Activated T-helper 1 cell treated with Interleukin-2 at 50 U/mL for 16 hours (primary cell): ENCODE measurements at regions not wholly inside any gene's neighbourhood (a gene's known extent, or its start where the extent isn't known, plus 50 kb on each side); places are given as distances from the start of the nearest gene placed in this dataset.

Source experiments
- DNase-seq: peaks from one replicate; pipeline ENCODE4 v3.0.0-alpha.2; 2020; ENCODE audit warnings: low read depth

GRCh38 chr11:116505298-116506262 lies 267.2 kb downstream of the BUD13 start:
- no peak for DNase-seq

GRCh38 chr11:116504541-116505297 lies 268.1 kb downstream of the BUD13 start:
- no peak for DNase-seq

- DNase-seq = no peak
These were observed 269.3 kb downstream of the BUD13 start for GRCh38 chr11:116503216-116504160.

- DNase-seq = no peak
These were observed 270.1 kb downstream of the BUD13 start for GRCh38 chr11:116502641-116503061.

GRCh38 chr11:116501728-116502127 lies 271.1 kb downstream of the BUD13 start:
- no peak for DNase-seq

GRCh38 chr11:116500947-116501602 lies 271.7 kb downstream of the BUD13 start:
- no peak for DNase-seq

GRCh38 chr11:116500026-116500946 lies 272.5 kb downstream of the BUD13 start:
- DNase-seq = no peak

GRCh38 chr11:116499396-116500003 lies 273.3 kb downstream of the BUD13 start:
- no peak for DNase-seq

- DNase-seq = no peak
These were observed 274.6 kb downstream of the BUD13 start for GRCh38 chr11:116498161-116498560.

GRCh38 chr11:116492600-116492999 lies 280.2 kb downstream of the BUD13 start:
- DNase-seq = no peak

- no peak for DNase-seq
These were observed 283.9 kb downstream of the BUD13 start for GRCh38 chr11:116488836-116489389.

- no peak for DNase-seq
These were observed 287.4 kb downstream of the BUD13 start for GRCh38 chr11:116485425-116485824.

- DNase-seq = no peak
These were observed 290.1 kb downstream of the BUD13 start for GRCh38 chr11:116482716-116483115.

GRCh38 chr11:116481126-116481675 lies 291.6 kb downstream of the BUD13 start:
- DNase-seq = no peak

- DNase-seq = no peak
These were observed 293.8 kb downstream of the BUD13 start for GRCh38 chr11:116478669-116479668.

- DNase-seq = no peak
These were observed 294.6 kb downstream of the BUD13 start for GRCh38 chr11:116478205-116478604.

GRCh38 chr11:116473790-116474346 lies 298.9 kb downstream of the BUD13 start:
- no peak for DNase-seq
